ENCODE measurements at regions not wholly inside any gene's neighbourhood (a gene's known extent, or its start where the extent isn't known, plus 50 kb on each side); places are given as distances from the start of the nearest gene placed in this dataset.

DNA sequence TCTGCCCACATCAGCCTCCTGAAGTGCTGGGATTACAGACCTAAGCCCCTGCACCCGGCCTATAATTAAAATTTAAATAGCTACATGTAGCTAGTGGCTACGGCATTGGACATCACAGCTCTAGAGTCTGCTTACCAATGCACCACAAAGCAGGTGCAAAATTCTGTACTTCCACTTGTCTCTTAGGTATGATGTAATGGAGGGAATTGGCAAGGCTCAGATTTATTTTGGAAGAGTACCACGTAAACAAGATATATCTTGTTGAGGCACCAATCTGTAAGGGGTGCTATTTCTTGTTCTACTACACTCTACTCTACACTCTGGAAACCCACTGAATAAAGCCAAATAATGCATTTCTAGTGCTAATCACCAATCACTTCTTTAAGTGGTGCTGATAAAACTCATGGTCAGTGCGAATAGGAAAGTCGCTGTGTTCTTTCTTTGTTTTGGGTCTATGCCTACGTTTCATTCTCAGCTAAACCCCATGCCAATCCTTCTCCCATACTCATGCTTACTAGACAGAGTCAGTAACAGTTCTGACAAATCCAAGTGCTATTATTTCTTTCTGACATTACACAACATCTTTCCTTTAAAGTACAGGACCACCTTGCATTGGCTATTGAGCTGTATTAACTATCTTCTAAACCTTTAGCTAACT, 92.3 kb downstream of the GC start:
- no peak for DNase-seq

- DNase-seq, result no peak
Observed at GRCh38 chr4:71689822-71690221, 94.1 kb downstream of the GC start.

GRCh38 chr4:71687056-71687455, 96.8 kb downstream of the GC start:
- no peak for DNase-seq

DNA sequence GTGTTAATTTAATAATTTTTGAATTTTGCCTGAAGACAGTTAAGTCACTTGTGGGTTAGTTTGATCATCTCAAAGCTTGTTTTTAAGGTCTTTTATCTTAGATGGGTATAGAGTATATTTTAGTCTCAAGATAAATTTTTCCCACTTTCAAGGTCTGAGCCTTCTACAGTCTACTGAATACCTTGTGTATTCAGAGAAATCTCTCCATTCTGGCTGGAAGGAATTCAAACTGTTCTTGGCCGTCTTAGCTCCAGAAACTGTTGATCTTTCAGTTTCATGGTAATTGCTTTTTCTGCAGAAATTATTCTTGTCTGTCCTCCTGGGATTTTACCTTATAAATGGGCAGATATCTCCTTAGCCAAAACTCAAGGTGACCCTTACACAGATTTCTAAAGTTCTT, 97.9 kb downstream of the GC start:
- DNase-seq, result no peak

- no peak for DNase-seq
Observed at GRCh38 chr4:71683309-71683708, 100.6 kb downstream of the GC start.

DNA sequence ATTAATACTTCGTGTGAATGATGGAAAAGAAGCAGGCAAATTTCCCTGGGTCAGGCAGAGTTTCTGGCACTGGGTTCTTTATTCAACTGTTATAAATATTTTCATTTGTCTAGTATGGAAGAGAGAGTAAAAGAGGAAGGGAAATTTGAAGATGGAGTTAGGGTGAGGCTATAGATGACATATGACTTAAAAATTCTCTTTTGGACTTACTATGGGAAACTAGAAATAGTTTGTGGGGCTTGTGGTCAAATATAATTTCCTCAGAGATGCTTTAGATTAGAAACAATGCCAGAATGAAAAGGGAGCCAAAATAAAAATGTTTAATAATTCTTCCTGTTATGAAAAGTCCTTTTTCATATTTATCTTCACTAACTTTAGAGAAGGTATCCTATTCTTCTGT, 103.2 kb downstream of the GC start:
- peak; percentile 40 for DNase-seq

- DNase-seq, result no peak
Observed at GRCh38 chr4:71677568-71677967, 106.3 kb downstream of the GC start.

- DNase-seq, result no peak
Observed at GRCh38 chr4:71669291-71669690, 114.6 kb downstream of the GC start.

GRCh38 chr4:71665358-71665757, 118.5 kb downstream of the GC start:
- no peak for DNase-seq

DNA sequence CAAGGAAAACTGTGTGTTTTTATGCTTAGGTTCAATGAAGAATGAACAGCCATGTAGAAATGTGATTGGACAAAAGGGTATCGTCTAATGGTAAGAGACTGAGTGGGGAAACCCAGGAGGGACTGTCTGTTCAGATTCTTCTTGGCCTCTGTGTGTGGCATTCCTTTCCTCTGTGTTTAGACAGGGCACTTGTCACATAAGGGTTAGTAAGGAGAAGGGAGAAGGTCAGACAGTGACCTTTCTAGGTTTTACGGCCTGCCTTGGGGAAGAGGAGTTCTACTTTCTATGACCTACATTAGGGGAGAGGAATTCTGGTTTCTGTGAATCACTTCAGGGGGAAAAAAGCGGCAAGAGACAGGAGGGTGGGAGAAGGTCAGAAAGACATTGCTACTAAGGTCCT, 119.5 kb downstream of the GC start:
- no peak for DNase-seq

GRCh38 chr4:71663780-71664179, 120.1 kb downstream of the GC start:
- DNase-seq, result no peak

DNA sequence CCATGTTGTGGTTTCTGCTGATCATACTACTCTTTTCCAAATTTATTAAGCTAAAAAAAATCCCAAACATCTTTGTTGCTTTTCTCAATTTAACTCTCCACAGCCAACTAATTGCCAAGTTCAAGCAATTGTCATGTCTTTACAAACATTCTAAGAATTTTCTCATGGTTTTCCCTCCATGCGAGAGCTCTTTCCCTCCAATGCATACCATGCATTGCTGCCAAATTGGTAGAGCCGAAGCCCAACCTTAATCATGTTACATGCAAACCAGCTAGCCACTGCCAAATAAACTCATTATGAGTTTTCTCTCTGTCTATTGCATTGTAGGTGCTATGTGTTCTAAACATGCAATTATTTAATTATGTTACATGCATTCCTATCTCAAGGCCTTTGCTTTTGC, 123.9 kb downstream of the GC start:
- no peak for DNase-seq

GRCh38 chr4:71648923-71649322, 135.0 kb downstream of the GC start:
- no peak for DNase-seq

DNA sequence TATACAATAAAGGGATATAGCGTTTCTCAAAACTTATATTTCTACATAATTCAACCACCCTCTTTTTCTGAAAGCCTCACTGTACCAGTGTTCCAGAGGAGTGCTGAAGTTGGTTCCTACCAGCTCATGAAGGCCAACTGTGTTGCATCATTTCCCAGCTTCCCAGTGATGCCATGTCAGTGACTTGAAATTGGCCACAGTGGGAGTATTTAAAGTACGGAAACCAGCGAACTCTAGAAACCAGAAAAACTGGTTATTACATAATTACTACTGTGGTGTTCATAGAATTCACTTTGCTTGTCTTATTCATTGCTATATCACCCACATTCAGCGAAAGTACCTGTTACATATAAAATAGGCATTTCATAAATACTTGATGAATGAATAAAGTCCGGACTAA, 135.4 kb downstream of the GC start:
- DNase-seq, result no peak

DNA sequence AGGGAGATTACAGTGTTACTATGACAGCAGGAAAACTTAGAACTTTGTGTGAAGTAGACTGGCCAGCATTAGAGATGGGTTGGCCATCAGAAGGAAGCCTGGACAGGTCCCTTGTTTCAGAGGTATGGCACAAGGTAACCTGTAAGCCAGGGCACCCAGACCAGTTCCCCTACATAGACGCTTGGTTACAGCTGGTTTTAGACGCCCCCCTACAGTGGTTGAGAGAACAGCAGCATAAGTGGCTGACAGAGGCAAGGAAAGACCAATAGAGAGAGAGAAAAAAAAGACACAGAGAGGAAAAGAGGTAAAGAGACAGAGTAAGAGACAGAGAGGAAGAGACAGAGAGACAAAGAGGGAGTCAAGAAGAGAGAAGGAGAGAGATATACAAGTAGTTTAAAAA, 144.5 kb downstream of the GC start:
- DNase-seq, result no peak

DNA sequence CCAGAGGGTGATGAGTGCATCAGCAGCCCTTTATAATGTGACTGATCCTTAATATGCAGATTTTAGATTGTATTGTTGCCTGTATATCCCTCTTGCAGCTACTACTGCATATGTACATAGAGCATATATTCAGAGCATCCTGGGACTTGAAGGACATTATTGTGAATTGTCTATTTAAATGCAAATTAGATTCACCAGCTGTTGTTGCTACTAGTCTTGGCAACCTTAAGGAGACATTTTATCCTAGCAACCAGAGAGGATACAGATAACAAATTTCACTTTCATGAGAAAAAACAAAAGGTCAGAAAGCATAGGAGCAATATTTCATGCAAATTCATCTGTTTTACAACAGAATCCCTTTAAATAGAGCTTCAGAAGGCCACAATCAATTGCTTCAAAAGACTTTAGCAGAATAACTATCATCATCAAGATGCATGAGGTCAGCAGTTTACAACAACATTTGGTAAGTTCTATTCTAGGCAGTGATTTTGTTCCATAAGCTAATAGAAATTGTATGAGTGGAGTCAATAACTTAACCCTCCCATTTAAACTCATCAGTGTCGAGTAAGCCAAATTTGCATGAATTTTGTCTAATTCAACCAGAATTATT, 148.6 kb downstream of the GC start:
- DNase-seq, result no peak

GRCh38 chr4:71634364-71634763, 149.5 kb downstream of the GC start:
- DNase-seq, result no peak

DNA sequence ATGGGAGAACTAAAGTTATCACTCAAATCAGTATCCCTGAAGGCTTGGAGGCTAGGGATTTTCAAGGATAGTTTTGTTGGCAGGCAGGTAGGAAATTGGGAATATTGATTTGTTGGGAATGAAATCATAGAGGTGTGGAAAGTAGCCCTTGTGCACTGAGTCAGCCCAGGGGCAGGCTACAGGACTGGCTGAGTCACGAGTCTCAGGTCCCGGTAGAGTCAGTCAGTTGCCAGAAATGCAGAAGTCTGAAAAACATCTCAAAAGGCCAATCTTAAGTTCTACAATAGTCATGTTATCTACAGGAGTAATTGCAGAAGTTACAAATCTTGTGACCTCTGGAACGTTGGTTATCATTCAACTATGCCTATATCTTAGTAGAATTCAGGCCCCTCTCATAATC, 153.1 kb downstream of the GC start:
- DNase-seq, result no peak

GRCh38 chr4:71625005-71625404, 158.9 kb downstream of the GC start:
- no peak for DNase-seq

Data from fibroblast of skin of right quadriceps (primary cell).